ENCODE measurements at regions not wholly inside any gene's neighbourhood (a gene's known extent, or its start where the extent isn't known, plus 50 kb on each side); places are given as distances from the start of the nearest gene placed in this dataset.

GRCh38 chr1:101290922-101291561 lies 54.2 kb downstream of the S1PR1 start:
- Mint-ChIP-seq H3K27ac (no peak overlapping the region), H3K4me3 (no peak overlapping the region)

DNA sequence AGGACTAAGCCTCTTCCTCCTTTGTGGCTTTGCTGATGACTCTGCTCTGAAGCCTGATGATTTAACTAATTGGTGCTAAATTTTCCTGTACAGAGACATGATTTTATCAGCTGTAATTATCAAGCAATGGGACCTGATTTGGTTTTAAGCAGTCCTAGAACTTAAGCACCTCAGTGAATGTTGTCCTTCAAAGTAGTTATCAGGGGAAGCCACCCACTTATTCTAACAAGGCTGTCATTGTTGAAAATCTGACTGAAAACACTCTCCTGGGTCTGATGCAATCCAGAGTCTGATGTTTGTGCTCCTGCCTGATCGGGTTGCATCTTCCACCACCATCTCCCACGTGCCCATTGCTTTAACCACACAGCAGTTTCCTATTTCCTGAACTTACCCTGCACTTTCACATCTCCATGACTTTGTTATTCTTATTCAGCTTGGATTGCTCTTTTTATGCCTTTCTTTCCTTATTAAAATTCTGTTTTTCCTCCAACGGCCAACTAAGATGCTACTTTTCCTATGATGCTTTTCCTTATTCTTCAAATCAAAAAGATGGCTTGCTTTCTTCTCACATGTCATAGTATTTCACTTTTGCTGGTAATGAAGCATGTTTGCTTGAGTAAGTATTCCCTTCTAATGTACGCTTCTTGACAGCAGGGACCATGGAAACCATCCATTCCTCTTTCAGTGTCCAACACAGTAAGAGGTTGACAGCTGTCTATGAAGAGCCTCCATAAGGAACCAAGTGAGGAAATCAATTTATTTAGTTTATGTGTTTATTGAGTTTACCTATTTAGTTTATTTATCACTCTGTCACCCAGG lies 55.0 kb downstream of the S1PR1 start:
- Mint-ChIP-seq H3K27ac (no peak overlapping the region), H3K27me3 (ENCODE audit: low read depth) (peaks cover 6% of the 10 kb centered on the region), H3K4me1 (peaks cover 34% of the 10 kb centered on the region), H3K9me3 (no peaks in the 10 kb centered on the region), H3K36me3 (no peaks in the 10 kb centered on the region), H3K4me3 (no peak overlapping the region)
- no peak for TF ChIP-seq CTCF (IDR thresholded peaks at IDR 0.05; ENCODE audit: unreplicated experiment)
- no peak for DNase-seq (ENCODE audit: low spot score in 2 of 2, unreplicated experiment in 2 of 2)

More at GRCh38 chr1:101290922-101291561, 54.2 kb downstream of the S1PR1 start:
- DNase-seq (ENCODE audit: low spot score in 2 of 2, unreplicated experiment in 2 of 2), result no peak
- H3K36me3 Mint-ChIP-seq, result no peaks in the 10 kb centered on the region
- H3K9me3 Mint-ChIP-seq, result no peaks in the 10 kb centered on the region
- peaks cover 34% of the 10 kb centered on the region for H3K4me1 Mint-ChIP-seq
- peaks cover 5% of the 10 kb centered on the region for H3K27me3 Mint-ChIP-seq (ENCODE audit: low read depth)
- no peak for TF ChIP-seq CTCF (IDR thresholded peaks at IDR 0.05; ENCODE audit: unreplicated experiment)

GRCh38 chr1:101293461-101294051 lies 56.7 kb downstream of the S1PR1 start:
- Mint-ChIP-seq H3K27me3 (ENCODE audit: low read depth) (peaks cover 11% of the 10 kb centered on the region), H3K9me3 (no peaks in the 10 kb centered on the region), H3K4me3 (no peak overlapping the region), H3K36me3 (no peaks in the 10 kb centered on the region), H3K4me1 (peaks cover 30% of the 10 kb centered on the region), H3K27ac (no peak overlapping the region)
- no peak for TF ChIP-seq CTCF (IDR thresholded peaks at IDR 0.05; ENCODE audit: unreplicated experiment)
- DNase-seq (ENCODE audit: low spot score in 2 of 2, unreplicated experiment in 2 of 2), result no peak

DNA sequence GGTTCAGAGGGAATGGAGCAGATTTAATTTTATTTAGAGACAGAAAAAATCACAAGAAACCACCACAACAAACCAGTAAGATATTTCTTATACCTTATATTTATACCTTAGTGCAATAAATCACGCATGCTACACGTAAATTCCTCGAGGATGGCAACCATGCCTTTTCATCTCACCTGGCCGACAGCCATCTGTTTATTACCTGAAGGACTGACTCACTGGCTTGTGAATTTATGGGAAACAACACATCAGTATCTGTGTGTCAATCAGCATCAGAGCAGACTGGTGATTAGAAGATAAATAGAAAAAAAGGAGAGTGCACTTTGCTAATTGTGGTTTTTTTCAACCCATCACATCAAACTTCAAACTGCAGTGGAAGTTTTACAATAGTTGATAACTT lies 58.4 kb downstream of the S1PR1 start:
- H3K27me3 Mint-ChIP-seq (ENCODE audit: low read depth), result peaks cover 11% of the 10 kb centered on the region

DNA sequence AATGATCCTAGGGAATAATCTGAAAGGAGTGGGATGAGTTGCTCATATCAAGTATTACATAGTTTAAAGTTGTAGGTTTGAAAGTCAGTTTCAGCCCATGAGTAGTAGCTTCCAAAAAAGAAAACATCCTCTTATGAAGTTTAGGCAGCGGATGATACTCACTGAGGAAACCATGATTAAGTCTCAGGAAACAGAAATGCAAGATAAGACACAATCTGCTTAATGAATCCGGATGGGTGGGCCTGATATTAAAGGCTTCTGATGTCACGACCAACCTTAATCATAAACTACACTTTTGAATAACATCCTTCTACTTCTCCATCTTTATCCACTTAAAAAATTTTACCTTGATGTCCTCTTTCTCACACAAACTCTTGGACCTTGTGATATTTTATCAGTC lies 61.8 kb downstream of the S1PR1 start:
- H3K27ac Mint-ChIP-seq, result no peak overlapping the region
- peaks cover 11% of the 10 kb centered on the region for H3K27me3 Mint-ChIP-seq (ENCODE audit: low read depth)
- DNase-seq (ENCODE audit: low spot score in 2 of 2, unreplicated experiment in 2 of 2), result no peak
- no peaks in the 10 kb centered on the region for H3K36me3 Mint-ChIP-seq
- peaks cover 17% of the 10 kb centered on the region for H3K4me1 Mint-ChIP-seq
- H3K9me3 Mint-ChIP-seq, result no peaks in the 10 kb centered on the region
- TF ChIP-seq CTCF (IDR thresholded peaks at IDR 0.05; ENCODE audit: unreplicated experiment), result no peak
- H3K4me3 Mint-ChIP-seq, result no peak overlapping the region

More for the DNA sequence above, 58.4 kb downstream of the S1PR1 start:
- Mint-ChIP-seq H3K36me3 (no peaks in the 10 kb centered on the region), H3K4me3 (no peak overlapping the region), H3K4me1 (peaks cover 29% of the 10 kb centered on the region), H3K27ac (no peak overlapping the region), H3K9me3 (no peaks in the 10 kb centered on the region)
- TF ChIP-seq CTCF (IDR thresholded peaks at IDR 0.05; ENCODE audit: unreplicated experiment), result no peak
- DNase-seq (ENCODE audit: low spot score in 2 of 2, unreplicated experiment in 2 of 2), result no peak

Data from mesothelial cell of epicardium (in vitro differentiated cells).